ENCODE measurements at regions not wholly inside any gene's neighbourhood (a gene's known extent, or its start where the extent isn't known, plus 50 kb on each side); places are given as distances from the start of the nearest gene placed in this dataset.
A peak's percentile ranks its signal among the peaks of the same experiment; 100 is the strongest.

GRCh38 chr2:234673501-234673900 is 176.6 kb upstream of the ARL4C start:
- ATAC-seq (ENCODE audit: low FRiP score in 2 of 2) (no peak), DNase-seq (no peak)
- Histone ChIP-seq H3K36me3 (no peaks in the 10 kb centered on the region), H3K27me3 (no peaks in the 10 kb centered on the region), H3K27ac (no peak overlapping the region), H3K4me3 (no peak overlapping the region), H3K4me1 (peaks cover 0 to 3% (median 0%) of the 10 kb centered on the region in 4 donors), H3K9me3 (no peaks in the 10 kb centered on the region)
- TF ChIP-seq POLR2A (IDR thresholded peaks at IDR 0.05), result no peak
- TF ChIP-seq POLR2AphosphoS5 (IDR thresholded peaks at IDR 0.05), result no peak
- TF ChIP-seq CTCF (IDR thresholded peaks at IDR 0.05), result no peak
- TF ChIP-seq EP300 (IDR thresholded peaks at IDR 0.05), result no peak
- WGBS, 2 donors, result 71 to 100% methylated on average over 1 of the region's 1 CpG

- ATAC-seq (ENCODE audit: low FRiP score in 2 of 2) (no peak), DNase-seq (no peak)
- no peak overlapping the region for H3K27ac ChIP-seq
- H3K27me3 ChIP-seq, result no peaks in the 10 kb centered on the region
- no peaks in the 10 kb centered on the region for H3K9me3 ChIP-seq
- no peaks in the 10 kb centered on the region for H3K36me3 ChIP-seq
- TF ChIP-seq POLR2A (IDR thresholded peaks at IDR 0.05) (no peak), CTCF (IDR thresholded peaks at IDR 0.05) (no peak), EP300 (IDR thresholded peaks at IDR 0.05) (no peak), POLR2AphosphoS5 (IDR thresholded peaks at IDR 0.05) (no peak)
- peaks cover 0 to 3% (median 0%) of the 10 kb centered on the region in 4 donors for H3K4me1 ChIP-seq
- H3K4me3 ChIP-seq, result no peak overlapping the region
- WGBS, 2 donors, result 66 to 72% methylated on average over 8 of the region's 8 CpGs
These were observed 175.7 kb upstream of the ARL4C start for GRCh38 chr2:234672498-234673150.

GRCh38 chr2:234671716-234672115 is 174.8 kb upstream of the ARL4C start:
- Histone ChIP-seq H3K9me3 (no peaks in the 10 kb centered on the region), H3K4me3 (no peak overlapping the region), H3K27me3 (no peaks in the 10 kb centered on the region), H3K27ac (no peak overlapping the region), H3K36me3 (no peaks in the 10 kb centered on the region), H3K4me1 (peaks cover 0 to 3% (median 0%) of the 10 kb centered on the region in 4 donors)
- no peak for DNase-seq
- WGBS, 2 donors, result 75 to 96% methylated on average over 3 of the region's 3 CpGs
- no peak for ATAC-seq (ENCODE audit: low FRiP score in 2 of 2)
- no peak for TF ChIP-seq CTCF (IDR thresholded peaks at IDR 0.05)
- TF ChIP-seq POLR2A (IDR thresholded peaks at IDR 0.05), result no peak
- TF ChIP-seq EP300 (IDR thresholded peaks at IDR 0.05), result no peak
- TF ChIP-seq POLR2AphosphoS5 (IDR thresholded peaks at IDR 0.05), result no peak

- ATAC-seq (ENCODE audit: low FRiP score in 2 of 2), result no peak
- TF ChIP-seq POLR2A (IDR thresholded peaks at IDR 0.05), result no peak
- TF ChIP-seq CTCF (IDR thresholded peaks at IDR 0.05), result no peak
- no peak for TF ChIP-seq POLR2AphosphoS5 (IDR thresholded peaks at IDR 0.05)
- 94 to 96% methylated on average over 3 of the region's 3 CpGs for WGBS, 2 donors
- Histone ChIP-seq H3K4me1 (peaks cover 0 to 3% (median 0%) of the 10 kb centered on the region in 4 donors), H3K27me3 (no peaks in the 10 kb centered on the region), H3K36me3 (no peaks in the 10 kb centered on the region), H3K27ac (no peak overlapping the region), H3K9me3 (no peaks in the 10 kb centered on the region), H3K4me3 (no peak overlapping the region)
- peak in 1 of 2 donors; percentile 15 for DNase-seq
These were observed 174.3 kb upstream of the ARL4C start for GRCh38 chr2:234671231-234671630.

GRCh38 chr2:234670806-234671205 is 173.9 kb upstream of the ARL4C start:
- DNase-seq, result no peak
- Histone ChIP-seq H3K4me1 (peaks cover 0 to 3% (median 0%) of the 10 kb centered on the region in 4 donors), H3K36me3 (no peaks in the 10 kb centered on the region), H3K27me3 (no peaks in the 10 kb centered on the region), H3K9me3 (no peaks in the 10 kb centered on the region), H3K4me3 (no peak overlapping the region), H3K27ac (no peak overlapping the region)
- ATAC-seq (ENCODE audit: low FRiP score in 2 of 2), result no peak
- 91% methylated on average over 7 of the region's 7 CpGs for WGBS, 2 donors
- TF ChIP-seq POLR2AphosphoS5 (IDR thresholded peaks at IDR 0.05) (no peak), EP300 (IDR thresholded peaks at IDR 0.05) (no peak), CTCF (IDR thresholded peaks at IDR 0.05) (no peak), POLR2A (IDR thresholded peaks at IDR 0.05) (no peak)
